CD4-positive, alpha-beta T cell treated with Interleukin-6 for 4 hours (primary cell): ENCODE measurements at regions not wholly inside any gene's neighbourhood (a gene's known extent, or its start where the extent isn't known, plus 50 kb on each side); places are given as distances from the start of the nearest gene placed in this dataset.

Experiments used
- DNase-seq: peaks from one replicate; pipeline ENCODE4 v3.0.0-alpha.2; 2020; ENCODE audit warnings: mixed read lengths

GRCh38 chr1:222912730-222913129 lies 97.9 kb downstream of the DISP1 start:
- DNase-seq, result no peak

GRCh38 chr1:222914861-222915632 lies 100.2 kb downstream of the DISP1 start:
- DNase-seq, result no peak

- DNase-seq, result no peak
Measured at GRCh38 chr1:222916100-222916499, 101.3 kb downstream of the DISP1 start.

- no peak for DNase-seq
Measured at GRCh38 chr1:222918801-222919477, 104.1 kb downstream of the DISP1 start.

- DNase-seq, result no peak
Measured at GRCh38 chr1:222919478-222919865, 104.6 kb downstream of the DISP1 start.

GRCh38 chr1:222920169-222920568 lies 105.3 kb downstream of the DISP1 start:
- DNase-seq, result no peak

GRCh38 chr1:222921945-222922344 lies 107.1 kb downstream of the DISP1 start:
- DNase-seq, result no peak

- no peak for DNase-seq
Measured at GRCh38 chr1:222923506-222923905, 108.7 kb downstream of the DISP1 start.

- no peak for DNase-seq
Measured at GRCh38 chr1:222924136-222924706, 109.4 kb downstream of the DISP1 start.

GRCh38 chr1:222926566-222926965 lies 111.7 kb downstream of the DISP1 start:
- DNase-seq, result no peak

- DNase-seq, result no peak
Measured at GRCh38 chr1:222927031-222927430, 112.2 kb downstream of the DISP1 start.

- no peak for DNase-seq
Measured at GRCh38 chr1:222928212-222928611, 113.4 kb downstream of the DISP1 start.

- no peak for DNase-seq
Measured at GRCh38 chr1:222930070-222930469, 115.2 kb downstream of the DISP1 start.

GRCh38 chr1:222931023-222931422 lies 116.2 kb downstream of the DISP1 start:
- DNase-seq, result no peak

- DNase-seq, result no peak
Measured at GRCh38 chr1:222933273-222933672, 118.4 kb downstream of the DISP1 start.

GRCh38 chr1:222935239-222935900 lies 120.5 kb downstream of the DISP1 start:
- DNase-seq, result no peak

- DNase-seq, result no peak
Measured at GRCh38 chr1:222936042-222936441, 121.2 kb downstream of the DISP1 start.

GRCh38 chr1:222938986-222939385 lies 124.1 kb downstream of the DISP1 start:
- no peak for DNase-seq

GRCh38 chr1:222940095-222940494 lies 125.3 kb downstream of the DISP1 start:
- no peak for DNase-seq

- DNase-seq, result no peak
Measured at GRCh38 chr1:222940906-222941305, 126.1 kb downstream of the DISP1 start.

GRCh38 chr1:222941425-222941824 lies 126.6 kb downstream of the DISP1 start:
- no peak for DNase-seq

GRCh38 chr1:222946436-222946835 lies 131.6 kb downstream of the DISP1 start:
- no peak for DNase-seq

GRCh38 chr1:222948079-222948478 lies 133.2 kb downstream of the DISP1 start:
- no peak for DNase-seq

GRCh38 chr1:222950892-222951291 lies 136.1 kb downstream of the DISP1 start:
- DNase-seq, result no peak
